ENCODE measurements at regions not wholly inside any gene's neighbourhood (a gene's known extent, or its start where the extent isn't known, plus 50 kb on each side); places are given as distances from the start of the nearest gene placed in this dataset.

GRCh38 chr6:55977959-55978665, 102.7 kb upstream of the BMP5 start:
- no peak overlapping the region for H3K4me3 Mint-ChIP-seq
- no peak for DNase-seq (ENCODE audit: low spot score)
- POLR2A ChIA-PET, result no interaction called here
- CTCF ChIA-PET, result interaction anchor here (2.4 to 2.9 kb wide), 2 partner anchors 313 to 315 kb away, joined by 8 to 12 read pairs; no protein-coding TSS in a partner anchor
- no peaks in the 10 kb centered on the region for H3K36me3 Mint-ChIP-seq
- TF ChIP-seq MYBL2 (CRISPR knock-in tag; IDR thresholded peaks at IDR 0.05) (no peak), TEAD1 (CRISPR knock-in tag; IDR thresholded peaks at IDR 0.05) (no peak), ETV6 (CRISPR knock-in tag; IDR thresholded peaks at IDR 0.05) (no peak), TCF7 (CRISPR knock-in tag; IDR thresholded peaks at IDR 0.05; ENCODE audit: low read depth) (no peak), SMAD3 (CRISPR knock-in tag; IDR thresholded peaks at IDR 0.05; ENCODE audit: borderline replicate concordance) (no peak), CREM (CRISPR knock-in tag; IDR thresholded peaks at IDR 0.05) (no peak)
- H3K27me3 Mint-ChIP-seq (ENCODE audit: low read depth), result no peaks in the 10 kb centered on the region
- no peaks in the 10 kb centered on the region for H3K9me3 Mint-ChIP-seq
- ATAC-seq, result no peak
- no peak overlapping the region for H3K27ac Mint-ChIP-seq
- H3K4me1 Mint-ChIP-seq, result peaks cover 19% of the 10 kb centered on the region

GRCh38 chr6:55974688-55975087, 99.3 kb upstream of the BMP5 start:
- TF ChIP-seq ZNF532 (CRISPR knock-in tag; IDR thresholded peaks at IDR 0.05; ENCODE audit: borderline replicate concordance) (no peak), ZNF138 (CRISPR knock-in tag; conservative IDR thresholded peaks at IDR 0.05) (no peak), ZNF671 (CRISPR knock-in tag; IDR thresholded peaks at IDR 0.05) (no peak), USF2 (CRISPR knock-in tag; IDR thresholded peaks at IDR 0.05) (no peak), ZNF425 (CRISPR knock-in tag; conservative IDR thresholded peaks at IDR 0.05) (no peak), E2F1 (CRISPR knock-in tag; IDR thresholded peaks at IDR 0.05) (no peak), KAT7 (CRISPR knock-in tag; IDR thresholded peaks at IDR 0.05; ENCODE audit: borderline replicate concordance) (no peak)
- CTCF ChIA-PET, result no interaction called here
- H3K36me3 Mint-ChIP-seq, result no peaks in the 10 kb centered on the region

GRCh38 chr6:55972091-55972490, 96.7 kb upstream of the BMP5 start:
- no peaks in the 10 kb centered on the region for H3K27me3 Mint-ChIP-seq (ENCODE audit: low read depth)
- no peak overlapping the region for H3K4me3 Mint-ChIP-seq
- ChIA-PET POLR2A (no interaction called here), CTCF (no interaction called here)
- H3K36me3 Mint-ChIP-seq, result no peaks in the 10 kb centered on the region
- peaks cover 3% of the 10 kb centered on the region for H3K9me3 Mint-ChIP-seq
- H3K27ac Mint-ChIP-seq, result no peak overlapping the region
- ATAC-seq (no peak), DNase-seq (ENCODE audit: low spot score) (no peak)
- H3K4me1 Mint-ChIP-seq, result no peaks in the 10 kb centered on the region
- TF ChIP-seq KAT7 (CRISPR knock-in tag; IDR thresholded peaks at IDR 0.05; ENCODE audit: borderline replicate concordance) (no peak), NFYB (CRISPR knock-in tag; conservative IDR thresholded peaks at IDR 0.05; ENCODE audit: low read depth) (no peak), ATF6 (CRISPR knock-in tag; IDR thresholded peaks at IDR 0.05) (no peak), PRDM15 (CRISPR knock-in tag; IDR thresholded peaks at IDR 0.05) (no peak)

More at GRCh38 chr6:55974688-55975087, 99.3 kb upstream of the BMP5 start:
- Mint-ChIP-seq H3K27me3 (ENCODE audit: low read depth) (no peaks in the 10 kb centered on the region), H3K4me3 (no peak overlapping the region), H3K27ac (no peak overlapping the region), H3K4me1 (no peaks in the 10 kb centered on the region), H3K9me3 (no peaks in the 10 kb centered on the region)
- no peak for DNase-seq (ENCODE audit: low spot score)
- ATAC-seq, result no peak
- POLR2A ChIA-PET, result no interaction called here

Data from WTC11 (cell line).